Psoas muscle (tissue), 7 donors: ENCODE measurements at regions not wholly inside any gene's neighbourhood (a gene's known extent, or its start where the extent isn't known, plus 50 kb on each side); places are given as distances from the start of the nearest gene placed in this dataset.

Experiments
- ATAC-seq, 4 donors: fragments of 200-7000 bp; cut with Tn5 transposase; one replicate each; pipeline ENCODE4 v1.9.1; 2020; ENCODE audit warnings: moderate library complexity in 3 of 4, mild to moderate bottlenecking in 2 of 4
- DNase-seq, 2 donors: peaks; one replicate each; pipeline ENCODE4 v3.0.0-alpha.2; 2020
- H3K27ac ChIP-seq: fragments of 200-600 bp; one replicate; pipeline ENCODE4 v1.8.0; 2022
- H3K27me3 ChIP-seq, 3 donors: fragments of 200-600 bp in 1 of 3; one replicate each; pipeline versions ENCODE4 v1.6.1 to v1.8.0; 2013 to 2022; ENCODE audit warnings: low read length in 2 of 3, mild to moderate bottlenecking in 2 of 3, moderate library complexity in 1 of 3; ENCODE audit not compliant: insufficient read depth in 3 of 3
- H3K36me3 ChIP-seq, 2 donors: fragments of 200-600 bp in 1 of 2; one replicate each; pipeline versions ENCODE4 v1.6.1 to v1.8.0; 2013 to 2022; ENCODE audit warnings: low read depth in 1 of 2, mild to moderate bottlenecking in 1 of 2, moderate library complexity in 1 of 2; ENCODE audit not compliant: insufficient read depth in 1 of 2
- H3K4me1 ChIP-seq: fragments of 200-600 bp; one replicate; pipeline ENCODE4 v1.8.0; 2022
- H3K4me3 ChIP-seq: fragments of 200-600 bp; one replicate; pipeline ENCODE4 v1.8.0; 2022; ENCODE audit warnings: mild to moderate bottlenecking
- H3K9me3 ChIP-seq: fragments of 200-600 bp; one replicate; pipeline ENCODE4 v1.8.0; 2022
- WGBS, 3 donors: extraction: QIAGEN DNeasy Blood & Tissue Kit; methylation state at CpG; one replicate each; pipeline versions ENCODE4 v1.1.6 to v1.1.7; 2013; 5-methylcytosine and 5-hydroxymethylcytosine counted together
- intact Hi-C, 2 donors: fragments of 100-400 bp; cut with DNase I; formaldehyde crosslinking; loops; one replicate each; pipeline versions ENCODE4 v1.11.0 to v1.14.2; 2022
- TF ChIP-seq, protein P1 (sequence below): fragments of 200-600 bp; IDR thresholded peaks from one replicate; pipeline ENCODE4 v1.8.0; 2022; ENCODE audit warnings: antibody characterized with exemption
- donor health status: healthy with polysubstance abuse.
- donor health status: DM: no; HTN: no; CAD: no; lungs with moderate emphysema.
- donor health status: Bipolar disorder and iron deficiency.
- donor health status: healthy.
- donor health status: DM: yes; HTN: yes; CAD: no.
- donor health status: DM: no; HTN: no; CAD: no.
- donor health status: DM: yes; HTN: yes; CAD: no.

DNA sequence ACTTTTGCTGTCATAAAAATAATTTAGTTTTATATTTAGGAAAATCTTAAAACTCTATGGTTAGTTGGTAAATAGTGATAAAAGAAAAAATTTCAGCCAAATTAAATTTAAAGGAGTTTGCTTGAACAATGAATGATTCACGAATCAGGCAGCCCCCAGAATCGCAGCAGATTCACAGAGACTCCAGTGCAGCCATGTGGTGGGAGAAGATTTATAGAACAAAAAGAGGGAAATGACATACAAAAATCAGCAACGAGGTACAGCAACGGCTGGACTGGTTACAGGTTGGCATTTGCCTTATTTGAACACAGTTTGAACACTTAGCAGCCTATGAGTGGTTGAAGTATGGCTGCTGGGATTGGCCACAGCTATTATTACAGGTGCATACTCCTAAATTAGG is 96.4 kb upstream of the MYCBP2 start:
- no peak for ATAC-seq
- intact Hi-C loops, result no loop called here
- no peaks in the 10 kb centered on the region for H3K27me3 ChIP-seq
- TF ChIP-seq, protein P1, sequence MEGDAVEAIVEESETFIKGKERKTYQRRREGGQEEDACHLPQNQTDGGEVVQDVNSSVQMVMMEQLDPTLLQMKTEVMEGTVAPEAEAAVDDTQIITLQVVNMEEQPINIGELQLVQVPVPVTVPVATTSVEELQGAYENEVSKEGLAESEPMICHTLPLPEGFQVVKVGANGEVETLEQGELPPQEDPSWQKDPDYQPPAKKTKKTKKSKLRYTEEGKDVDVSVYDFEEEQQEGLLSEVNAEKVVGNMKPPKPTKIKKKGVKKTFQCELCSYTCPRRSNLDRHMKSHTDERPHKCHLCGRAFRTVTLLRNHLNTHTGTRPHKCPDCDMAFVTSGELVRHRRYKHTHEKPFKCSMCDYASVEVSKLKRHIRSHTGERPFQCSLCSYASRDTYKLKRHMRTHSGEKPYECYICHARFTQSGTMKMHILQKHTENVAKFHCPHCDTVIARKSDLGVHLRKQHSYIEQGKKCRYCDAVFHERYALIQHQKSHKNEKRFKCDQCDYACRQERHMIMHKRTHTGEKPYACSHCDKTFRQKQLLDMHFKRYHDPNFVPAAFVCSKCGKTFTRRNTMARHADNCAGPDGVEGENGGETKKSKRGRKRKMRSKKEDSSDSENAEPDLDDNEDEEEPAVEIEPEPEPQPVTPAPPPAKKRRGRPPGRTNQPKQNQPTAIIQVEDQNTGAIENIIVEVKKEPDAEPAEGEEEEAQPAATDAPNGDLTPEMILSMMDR, result no peak
- H3K27ac ChIP-seq, result no peak overlapping the region
- no peaks in the 10 kb centered on the region for H3K9me3 ChIP-seq
- 61 to 66% (median 64%) methylated on average over 4 of the region's 4 CpGs for WGBS, 3 donors
- H3K4me3 ChIP-seq, result no peak overlapping the region
- no peaks in the 10 kb centered on the region for H3K4me1 ChIP-seq
- no peak for DNase-seq
- no peaks in the 10 kb centered on the region for H3K36me3 ChIP-seq

DNA sequence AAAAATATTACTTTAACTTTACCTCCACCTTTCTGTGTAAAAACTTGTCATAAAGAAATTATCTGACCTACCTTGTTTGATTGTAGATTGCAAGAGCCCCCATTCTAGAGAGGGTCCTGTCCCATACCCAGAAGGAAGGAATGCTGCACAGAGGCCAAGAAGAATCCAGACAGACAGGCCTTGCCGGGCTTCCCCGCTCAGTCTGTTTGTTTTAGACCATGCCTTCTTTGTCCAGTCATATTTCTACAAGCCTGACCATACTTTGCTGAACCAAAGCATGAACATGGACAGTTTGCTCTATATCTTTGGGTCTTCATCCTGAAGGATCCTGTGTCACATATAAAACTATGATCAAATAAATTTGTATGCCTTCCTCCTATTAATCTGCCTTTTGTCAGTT is 95.8 kb upstream of the MYCBP2 start:
- H3K36me3 ChIP-seq, result no peaks in the 10 kb centered on the region
- no peak overlapping the region for H3K4me3 ChIP-seq
- no peaks in the 10 kb centered on the region for H3K4me1 ChIP-seq
- TF ChIP-seq, protein P1, result no peak
- no peaks in the 10 kb centered on the region for H3K27me3 ChIP-seq
- WGBS, 3 donors, result 79 to 90% (median 89%) methylated on average over 2 of the region's 2 CpGs
- intact Hi-C loops, result no loop called here
- no peak for DNase-seq
- H3K27ac ChIP-seq, result no peak overlapping the region
- H3K9me3 ChIP-seq, result no peaks in the 10 kb centered on the region
- no peak for ATAC-seq

DNA sequence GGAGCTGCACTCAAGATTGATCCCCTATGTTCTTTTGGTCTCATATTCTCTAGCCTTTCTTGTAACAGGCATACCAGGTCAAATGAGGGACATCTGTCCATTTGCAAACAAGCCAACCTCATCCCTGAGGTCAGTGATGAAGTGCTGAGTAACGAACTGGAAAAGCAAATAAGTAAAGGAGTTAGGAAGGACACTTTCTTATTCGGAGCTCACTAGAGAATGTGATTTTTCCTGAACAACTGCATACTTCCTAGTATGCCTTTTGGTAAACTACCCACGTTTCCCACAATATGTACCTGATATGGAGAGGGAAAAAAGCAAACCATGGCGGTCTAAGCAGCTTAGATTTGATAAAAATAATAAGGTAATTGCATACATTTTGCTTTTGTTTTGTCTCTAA is 91.0 kb upstream of the MYCBP2 start:
- no peaks in the 10 kb centered on the region for H3K27me3 ChIP-seq
- intact Hi-C loops, result no loop called here
- 44 to 50% (median 50%) methylated on average over 4 of the region's 4 CpGs for WGBS, 3 donors
- H3K36me3 ChIP-seq, result no peaks in the 10 kb centered on the region
- TF ChIP-seq, protein P1, result no peak
- no peaks in the 10 kb centered on the region for H3K9me3 ChIP-seq
- no peak overlapping the region for H3K27ac ChIP-seq
- H3K4me3 ChIP-seq, result no peak overlapping the region
- DNase-seq (no peak), ATAC-seq (no peak)
- H3K4me1 ChIP-seq, result no peaks in the 10 kb centered on the region

DNA sequence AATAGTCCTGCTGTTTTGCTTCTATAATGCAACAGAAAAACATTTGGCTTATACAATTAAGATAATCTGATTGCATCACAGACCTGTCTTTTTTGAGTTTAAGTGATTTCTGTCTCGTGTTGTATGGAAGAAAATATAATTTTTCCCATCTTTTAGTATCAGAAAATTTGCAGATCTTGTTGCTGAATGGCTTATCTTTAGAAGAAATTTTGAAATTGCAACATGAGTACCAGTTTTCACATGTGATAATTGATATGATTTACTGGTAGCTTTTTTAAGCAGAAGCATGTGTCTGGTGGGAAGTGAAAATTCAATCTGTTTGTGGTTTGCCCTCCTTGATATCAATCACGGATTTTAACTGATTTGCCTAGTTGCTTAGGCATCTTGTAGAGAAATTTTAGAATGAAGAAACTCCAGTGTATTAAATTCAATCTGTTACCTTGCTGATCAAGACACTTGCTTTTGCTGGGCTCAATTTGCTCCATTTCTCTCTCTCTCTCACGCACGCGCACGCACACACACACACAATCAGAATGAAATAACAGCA is 89.8 kb upstream of the MYCBP2 start:
- intact Hi-C loops, result no loop called here
- ATAC-seq (no peak), DNase-seq (no peak)
- WGBS, 3 donors, result 69 to 75% (median 74%) methylated on average over 6 of the region's 6 CpGs
- no peaks in the 10 kb centered on the region for H3K9me3 ChIP-seq
- H3K27me3 ChIP-seq, result no peaks in the 10 kb centered on the region
- TF ChIP-seq, protein P1, result no peak
- no peak overlapping the region for H3K4me3 ChIP-seq
- no peaks in the 10 kb centered on the region for H3K36me3 ChIP-seq
- no peak overlapping the region for H3K27ac ChIP-seq
- H3K4me1 ChIP-seq, result no peaks in the 10 kb centered on the region
